ENCODE measurements at regions not wholly inside any gene's neighbourhood (a gene's known extent, or its start where the extent isn't known, plus 50 kb on each side); places are given as distances from the start of the nearest gene placed in this dataset.

DNA sequence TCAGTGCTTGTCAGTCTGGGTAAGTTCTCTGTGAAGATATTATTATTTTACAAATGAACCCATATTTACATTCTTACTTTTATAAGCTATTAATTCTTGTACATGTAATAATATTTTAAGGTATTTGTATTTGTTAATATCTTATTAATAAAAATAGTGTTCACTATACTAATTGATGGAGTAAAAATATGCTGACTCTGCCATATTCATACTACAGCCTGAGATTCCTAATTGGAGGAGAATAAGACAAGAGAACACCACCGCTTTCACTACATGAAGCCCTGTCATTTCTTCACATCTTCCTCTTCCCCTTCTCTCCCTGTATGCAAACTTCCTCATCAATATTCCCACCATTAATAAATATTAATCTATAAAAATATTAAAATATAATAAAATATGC, 167.6 kb upstream of the TUSC1 start:
- WGBS, 2 donors, result 88 to 96% methylated on average over 1 of the region's 1 CpG
- TF ChIP-seq, protein P1, sequence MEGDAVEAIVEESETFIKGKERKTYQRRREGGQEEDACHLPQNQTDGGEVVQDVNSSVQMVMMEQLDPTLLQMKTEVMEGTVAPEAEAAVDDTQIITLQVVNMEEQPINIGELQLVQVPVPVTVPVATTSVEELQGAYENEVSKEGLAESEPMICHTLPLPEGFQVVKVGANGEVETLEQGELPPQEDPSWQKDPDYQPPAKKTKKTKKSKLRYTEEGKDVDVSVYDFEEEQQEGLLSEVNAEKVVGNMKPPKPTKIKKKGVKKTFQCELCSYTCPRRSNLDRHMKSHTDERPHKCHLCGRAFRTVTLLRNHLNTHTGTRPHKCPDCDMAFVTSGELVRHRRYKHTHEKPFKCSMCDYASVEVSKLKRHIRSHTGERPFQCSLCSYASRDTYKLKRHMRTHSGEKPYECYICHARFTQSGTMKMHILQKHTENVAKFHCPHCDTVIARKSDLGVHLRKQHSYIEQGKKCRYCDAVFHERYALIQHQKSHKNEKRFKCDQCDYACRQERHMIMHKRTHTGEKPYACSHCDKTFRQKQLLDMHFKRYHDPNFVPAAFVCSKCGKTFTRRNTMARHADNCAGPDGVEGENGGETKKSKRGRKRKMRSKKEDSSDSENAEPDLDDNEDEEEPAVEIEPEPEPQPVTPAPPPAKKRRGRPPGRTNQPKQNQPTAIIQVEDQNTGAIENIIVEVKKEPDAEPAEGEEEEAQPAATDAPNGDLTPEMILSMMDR (IDR thresholded peaks at IDR 0.05), result no peak
- no peak for TF ChIP-seq POLR2A (IDR thresholded peaks at IDR 0.05)
- Histone ChIP-seq H3K4me3 (no peak overlapping the region), H3K4me1 (no peaks in the 10 kb centered on the region), H3K9me3 (no peaks in the 10 kb centered on the region), H3K36me3 (ENCODE audit: low read depth, missing control alignments) (no peaks in the 10 kb centered on the region), H3K27me3 (no peaks in the 10 kb centered on the region), H3K27ac (no peak overlapping the region)
- intact Hi-C loops (cut with DNase I; ENCODE audit: low total_unique reads), result no loop called here
- DNase-seq, result no peak

DNA sequence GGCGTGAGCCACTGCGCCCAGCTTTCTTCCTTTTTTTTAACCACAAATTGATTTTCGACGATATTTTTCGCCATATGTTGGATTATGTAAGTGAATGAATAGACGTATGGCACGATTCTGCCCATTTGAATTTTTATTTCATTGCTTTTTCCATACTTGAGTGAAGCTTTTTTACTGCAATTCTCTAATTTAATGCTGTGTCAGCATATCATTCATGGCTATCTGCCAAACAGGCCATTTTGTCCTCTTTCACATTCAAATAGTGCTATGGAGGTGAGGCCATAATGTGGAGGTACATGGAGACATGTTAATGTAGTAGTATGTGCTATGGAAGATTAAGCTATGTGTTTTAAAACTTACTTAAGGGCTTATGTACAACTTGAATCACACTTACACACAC, 152.1 kb upstream of the TUSC1 start:
- no peak for DNase-seq
- Histone ChIP-seq H3K36me3 (ENCODE audit: low read depth, missing control alignments) (no peaks in the 10 kb centered on the region), H3K27me3 (no peaks in the 10 kb centered on the region), H3K4me3 (no peak overlapping the region), H3K27ac (no peak overlapping the region), H3K4me1 (no peaks in the 10 kb centered on the region), H3K9me3 (no peaks in the 10 kb centered on the region)
- intact Hi-C loops (cut with DNase I; ENCODE audit: low total_unique reads), result no loop called here
- TF ChIP-seq POLR2A (IDR thresholded peaks at IDR 0.05), result no peak
- TF ChIP-seq, protein P1 (IDR thresholded peaks at IDR 0.05), result no peak
- WGBS, 2 donors, result 88 to 94% methylated on average over 7 of the region's 7 CpGs

DNA sequence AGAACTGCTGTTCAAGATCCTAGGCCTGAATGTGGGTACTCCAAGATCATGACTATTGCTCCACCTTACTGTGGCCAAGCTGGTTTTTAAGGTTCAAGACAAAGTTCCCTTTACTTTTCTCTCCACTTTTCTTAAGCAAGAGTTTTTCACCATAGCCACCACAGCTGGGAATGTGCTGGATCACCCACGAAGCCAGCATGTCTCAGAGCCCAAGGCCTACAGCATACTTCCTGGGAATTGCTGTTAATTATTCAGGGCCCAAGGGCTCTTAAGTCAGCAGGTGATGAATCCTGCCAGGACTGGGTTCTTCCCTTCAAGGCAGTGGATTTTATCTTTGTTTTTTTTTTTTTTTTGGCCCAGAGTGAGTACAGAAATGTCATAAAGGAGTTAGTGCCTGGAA, 149.4 kb upstream of the TUSC1 start:
- Histone ChIP-seq H3K27me3 (no peaks in the 10 kb centered on the region), H3K4me3 (no peak overlapping the region)
- 29 to 41% methylated on average over 1 of the region's 1 CpG for WGBS, 2 donors

DNA sequence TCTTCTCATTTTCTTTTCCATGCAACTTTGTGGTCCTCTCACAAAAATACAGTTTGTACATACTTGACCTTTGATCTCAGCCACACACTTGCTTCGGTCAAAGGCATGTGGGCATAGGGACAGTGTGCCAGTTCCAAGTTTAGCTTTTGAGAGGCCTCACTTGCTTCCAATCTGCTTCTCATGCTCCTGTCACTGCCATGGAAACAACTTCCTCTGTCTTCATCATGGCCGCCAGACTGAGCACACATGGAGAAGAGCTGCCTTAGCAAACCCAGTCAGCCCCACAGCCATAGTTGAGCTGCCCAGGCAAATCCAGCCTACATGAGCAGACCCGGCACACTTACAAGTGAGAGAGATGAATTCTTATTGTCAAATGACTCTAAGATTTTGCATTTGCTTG, 138.2 kb upstream of the TUSC1 start:
- TF ChIP-seq, protein P1 (IDR thresholded peaks at IDR 0.05), result no peak
- TF ChIP-seq POLR2A (IDR thresholded peaks at IDR 0.05), result no peak
- intact Hi-C loops (cut with DNase I; ENCODE audit: low total_unique reads), result no loop called here
- Histone ChIP-seq H3K4me1 (no peaks in the 10 kb centered on the region), H3K27ac (no peak overlapping the region), H3K4me3 (no peak overlapping the region), H3K36me3 (ENCODE audit: low read depth, missing control alignments) (no peaks in the 10 kb centered on the region), H3K27me3 (no peaks in the 10 kb centered on the region), H3K9me3 (no peaks in the 10 kb centered on the region)
- no peak for DNase-seq
- WGBS, 2 donors, result 87 to 93% methylated on average over 3 of the region's 3 CpGs

More for the DNA sequence above, 149.4 kb upstream of the TUSC1 start:
- no peaks in the 10 kb centered on the region for H3K9me3 ChIP-seq
- no peak for DNase-seq
- intact Hi-C loops (cut with DNase I; ENCODE audit: low total_unique reads), result no loop called here
- no peak for TF ChIP-seq POLR2A (IDR thresholded peaks at IDR 0.05)
- no peaks in the 10 kb centered on the region for H3K4me1 ChIP-seq
- no peak overlapping the region for H3K27ac ChIP-seq
- H3K36me3 ChIP-seq (ENCODE audit: low read depth, missing control alignments), result no peaks in the 10 kb centered on the region

DNA sequence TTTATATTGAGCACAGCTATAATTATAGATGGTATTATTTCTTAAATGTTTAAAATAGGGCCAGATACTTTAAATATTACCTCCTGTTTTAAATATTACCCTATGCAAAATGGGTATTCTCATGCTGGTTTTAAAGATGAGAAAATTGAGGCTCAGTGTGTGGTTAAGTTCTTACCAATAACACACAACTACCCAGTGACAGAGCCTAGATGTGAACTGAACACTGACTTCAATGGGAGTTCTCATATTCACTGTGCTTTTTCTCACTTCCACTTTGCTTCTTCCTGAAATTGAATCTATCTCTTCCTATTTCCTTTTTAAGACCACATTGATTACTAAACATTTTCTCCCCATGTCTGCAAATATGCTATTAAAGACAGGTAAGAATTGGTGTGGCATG, 135.8 kb upstream of the TUSC1 start:
- DNase-seq, result no peak
- H3K27ac ChIP-seq, result no peak overlapping the region
- H3K9me3 ChIP-seq, result no peaks in the 10 kb centered on the region
- H3K4me3 ChIP-seq, result no peak overlapping the region
- intact Hi-C loops (cut with DNase I; ENCODE audit: low total_unique reads), result no loop called here
- H3K4me1 ChIP-seq, result no peaks in the 10 kb centered on the region
- no peak for TF ChIP-seq POLR2A (IDR thresholded peaks at IDR 0.05)
- TF ChIP-seq, protein P1 (IDR thresholded peaks at IDR 0.05), result no peak
- H3K36me3 ChIP-seq (ENCODE audit: low read depth, missing control alignments), result no peaks in the 10 kb centered on the region
- no peaks in the 10 kb centered on the region for H3K27me3 ChIP-seq

Measured in testis (tissue), 2 donors.